Stimulated activated CD8-positive, alpha-beta memory T cell treated with anti-CD3 and anti-CD28 coated beads, Interleukin-4, amount 100 ng/mL, for 48 hours (primary cell): ENCODE measurements at regions not wholly inside any gene's neighbourhood (a gene's known extent, or its start where the extent isn't known, plus 50 kb on each side); places are given as distances from the start of the nearest gene placed in this dataset.

ENCODE experiments used
- DNase-seq: peaks from one replicate; pipeline ENCODE4 v3.0.0-alpha.2; 2020

GRCh38 chr5:15074651-15075050 lies 203.1 kb upstream of the ANKH start:
- DNase-seq: no peak

- DNase-seq: no peak
Measured at GRCh38 chr5:15073453-15073852, 201.9 kb upstream of the ANKH start.

- DNase-seq: no peak
Measured at GRCh38 chr5:15070907-15071306, 199.3 kb upstream of the ANKH start.

- DNase-seq: no peak
Measured at GRCh38 chr5:15069407-15069905, 197.9 kb upstream of the ANKH start.

- DNase-seq: no peak
Measured at GRCh38 chr5:15065091-15065490, 193.5 kb upstream of the ANKH start.

GRCh38 chr5:15064396-15064795 lies 192.8 kb upstream of the ANKH start:
- DNase-seq: no peak

- DNase-seq: no peak
Measured at GRCh38 chr5:15056988-15057592, 185.5 kb upstream of the ANKH start.

- no peak for DNase-seq
Measured at GRCh38 chr5:15044521-15044920, 172.9 kb upstream of the ANKH start.

- DNase-seq: no peak
Measured at GRCh38 chr5:15037247-15037908, 165.8 kb upstream of the ANKH start.

GRCh38 chr5:15034379-15034778 lies 162.8 kb upstream of the ANKH start:
- DNase-seq: no peak

- no peak for DNase-seq
Measured at GRCh38 chr5:15031180-15031579, 159.6 kb upstream of the ANKH start.

GRCh38 chr5:15027764-15028163 lies 156.2 kb upstream of the ANKH start:
- DNase-seq: no peak

GRCh38 chr5:15026944-15027343 lies 155.4 kb upstream of the ANKH start:
- DNase-seq: no peak

- DNase-seq: no peak
Measured at GRCh38 chr5:15026011-15026893, 154.7 kb upstream of the ANKH start.

- no peak for DNase-seq
Measured at GRCh38 chr5:15023846-15024245, 152.3 kb upstream of the ANKH start.

- no peak for DNase-seq
Measured at GRCh38 chr5:15023266-15023665, 151.7 kb upstream of the ANKH start.

- DNase-seq: no peak
Measured at GRCh38 chr5:15021266-15022046, 149.9 kb upstream of the ANKH start.

GRCh38 chr5:15020736-15021135 lies 149.2 kb upstream of the ANKH start:
- no peak for DNase-seq

GRCh38 chr5:15014809-15015208 lies 143.2 kb upstream of the ANKH start:
- no peak for DNase-seq

GRCh38 chr5:15013654-15014463 lies 142.3 kb upstream of the ANKH start:
- no peak for DNase-seq

- no peak for DNase-seq
Measured at GRCh38 chr5:15012061-15012460, 140.5 kb upstream of the ANKH start.

GRCh38 chr5:15010936-15011335 lies 139.4 kb upstream of the ANKH start:
- no peak for DNase-seq
